ENCODE measurements at regions not wholly inside any gene's neighbourhood (a gene's known extent, or its start where the extent isn't known, plus 50 kb on each side); places are given as distances from the start of the nearest gene placed in this dataset.
"Not testable (repeated sequence)": the region's sequence is repeated elsewhere in the genome, so short reads cannot be mapped to it uniquely, and the experiment has no call there.

- no peak for DNase-seq (ENCODE audit: extremely low spot score in 2 of 2)
- no peaks in the 10 kb centered on the region for H3K9me3 ChIP-seq
- H3K27me3 ChIP-seq: no peaks in the 10 kb centered on the region
- H3K4me1 ChIP-seq: no peaks in the 10 kb centered on the region
- H3K27ac ChIP-seq: no peak overlapping the region
- intact Hi-C loops (cut with DNase I): loop anchor here (10.0 kb wide), 1 partner anchor 482 kb away; no protein-coding TSS in a partner anchor
- TF ChIP-seq, protein P1, sequence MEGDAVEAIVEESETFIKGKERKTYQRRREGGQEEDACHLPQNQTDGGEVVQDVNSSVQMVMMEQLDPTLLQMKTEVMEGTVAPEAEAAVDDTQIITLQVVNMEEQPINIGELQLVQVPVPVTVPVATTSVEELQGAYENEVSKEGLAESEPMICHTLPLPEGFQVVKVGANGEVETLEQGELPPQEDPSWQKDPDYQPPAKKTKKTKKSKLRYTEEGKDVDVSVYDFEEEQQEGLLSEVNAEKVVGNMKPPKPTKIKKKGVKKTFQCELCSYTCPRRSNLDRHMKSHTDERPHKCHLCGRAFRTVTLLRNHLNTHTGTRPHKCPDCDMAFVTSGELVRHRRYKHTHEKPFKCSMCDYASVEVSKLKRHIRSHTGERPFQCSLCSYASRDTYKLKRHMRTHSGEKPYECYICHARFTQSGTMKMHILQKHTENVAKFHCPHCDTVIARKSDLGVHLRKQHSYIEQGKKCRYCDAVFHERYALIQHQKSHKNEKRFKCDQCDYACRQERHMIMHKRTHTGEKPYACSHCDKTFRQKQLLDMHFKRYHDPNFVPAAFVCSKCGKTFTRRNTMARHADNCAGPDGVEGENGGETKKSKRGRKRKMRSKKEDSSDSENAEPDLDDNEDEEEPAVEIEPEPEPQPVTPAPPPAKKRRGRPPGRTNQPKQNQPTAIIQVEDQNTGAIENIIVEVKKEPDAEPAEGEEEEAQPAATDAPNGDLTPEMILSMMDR (IDR thresholded peaks at IDR 0.05): no peak
- TF ChIP-seq POLR2A (IDR thresholded peaks at IDR 0.05): no peak
- TF ChIP-seq POLR2AphosphoS5 (IDR thresholded peaks at IDR 0.05; ENCODE audit: insufficient read depth in 1 of 2, low read depth in 1 of 2): no peak
- no peaks in the 10 kb centered on the region for H3K36me3 ChIP-seq
- H3K4me3 ChIP-seq: no peak overlapping the region
These were observed 153.7 kb downstream of the EVA1A start for GRCh38 chr2:75407038-75407530.

DNA sequence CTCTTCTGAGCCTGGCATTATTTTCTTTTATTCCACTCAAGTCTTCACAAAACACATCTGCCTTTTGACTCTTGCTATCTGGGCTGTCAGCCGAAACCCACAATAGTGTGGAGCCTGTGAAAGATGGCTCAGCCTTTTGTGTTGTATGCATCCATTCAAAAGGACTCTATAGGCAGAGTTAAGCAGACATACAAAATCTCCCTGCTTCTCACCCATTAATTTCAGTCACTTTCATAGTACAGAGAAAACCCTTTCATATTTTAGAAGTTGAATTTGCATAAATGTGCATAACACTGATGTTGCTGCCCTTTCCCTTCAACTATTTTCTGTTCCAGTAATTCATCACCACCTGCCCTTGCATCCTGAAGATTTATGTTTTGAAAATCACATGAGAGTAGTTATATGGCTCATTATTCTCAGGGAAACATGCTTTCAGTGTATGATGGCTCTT, 154.6 kb downstream of the EVA1A start:
- DNase-seq (ENCODE audit: extremely low spot score in 2 of 2): no peak
- no peak overlapping the region for H3K4me3 ChIP-seq
- no peaks in the 10 kb centered on the region for H3K9me3 ChIP-seq
- intact Hi-C loops (cut with DNase I): loop anchor here (10.0 kb wide), 1 partner anchor 481 kb away; no protein-coding TSS in a partner anchor
- TF ChIP-seq POLR2AphosphoS5 (IDR thresholded peaks at IDR 0.05; ENCODE audit: insufficient read depth in 1 of 2, low read depth in 1 of 2) (no peak), POLR2A (IDR thresholded peaks at IDR 0.05) (no peak)
- TF ChIP-seq, protein P1 (IDR thresholded peaks at IDR 0.05): no peak
- H3K27me3 ChIP-seq: no peaks in the 10 kb centered on the region
- no peaks in the 10 kb centered on the region for H3K4me1 ChIP-seq
- no peak overlapping the region for H3K27ac ChIP-seq
- no peaks in the 10 kb centered on the region for H3K36me3 ChIP-seq

- H3K27me3 ChIP-seq: no peaks in the 10 kb centered on the region
- no peaks in the 10 kb centered on the region for H3K9me3 ChIP-seq
- no peak for DNase-seq (ENCODE audit: extremely low spot score in 2 of 2)
- H3K36me3 ChIP-seq: no peaks in the 10 kb centered on the region
- no peak overlapping the region for H3K27ac ChIP-seq
- intact Hi-C loops (cut with DNase I): loop anchor here (10.0 kb wide), 1 partner anchor 480 kb away; no protein-coding TSS in a partner anchor
- no peak overlapping the region for H3K4me3 ChIP-seq
- TF ChIP-seq, protein P1 (IDR thresholded peaks at IDR 0.05): no peak
- TF ChIP-seq POLR2AphosphoS5 (IDR thresholded peaks at IDR 0.05; ENCODE audit: insufficient read depth in 1 of 2, low read depth in 1 of 2) (no peak), POLR2A (IDR thresholded peaks at IDR 0.05) (no peak)
- no peaks in the 10 kb centered on the region for H3K4me1 ChIP-seq
These were observed 155.7 kb downstream of the EVA1A start for GRCh38 chr2:75405000-75405399.

GRCh38 chr2:75403991-75404428, 156.7 kb downstream of the EVA1A start:
- intact Hi-C loops (cut with DNase I): loop anchor here (10.0 kb wide), 1 partner anchor 479 kb away; no protein-coding TSS in a partner anchor

DNA sequence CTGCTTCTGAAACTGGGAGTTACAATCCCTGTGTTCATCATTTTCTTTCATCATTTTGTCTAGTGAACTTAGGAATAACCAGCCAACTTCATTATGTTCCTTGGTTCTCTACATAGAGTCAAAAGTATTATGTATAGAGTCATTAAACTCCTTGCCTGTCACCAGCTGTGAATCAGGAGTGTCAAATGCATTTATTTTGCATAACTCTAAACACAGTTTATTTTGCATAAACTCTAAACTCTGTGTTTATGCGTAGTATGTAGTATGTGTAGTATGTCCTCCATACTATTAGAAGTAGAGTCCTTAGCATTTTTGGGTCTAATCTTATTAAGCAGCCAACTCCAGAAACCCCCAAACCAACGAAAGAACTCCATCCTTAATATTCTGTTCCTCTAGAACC, 164.4 kb downstream of the EVA1A start:
- Histone ChIP-seq H3K4me3 (no peak overlapping the region), H3K27me3 (no peaks in the 10 kb centered on the region), H3K9me3 (no peaks in the 10 kb centered on the region), H3K27ac (no peak overlapping the region), H3K4me1 (no peaks in the 10 kb centered on the region), H3K36me3 (no peaks in the 10 kb centered on the region)
- no peak for TF ChIP-seq POLR2A (IDR thresholded peaks at IDR 0.05)
- TF ChIP-seq, protein P1 (IDR thresholded peaks at IDR 0.05): no peak
- intact Hi-C loops (cut with DNase I): no loop called here
- DNase-seq (ENCODE audit: extremely low spot score in 2 of 2): no peak

More at GRCh38 chr2:75403991-75404428, 156.7 kb downstream of the EVA1A start:
- TF ChIP-seq, protein P1 (IDR thresholded peaks at IDR 0.05): peak; percentile 40 to 64 (median 58)
- TF ChIP-seq POLR2AphosphoS5 (IDR thresholded peaks at IDR 0.05; ENCODE audit: insufficient read depth in 1 of 2, low read depth in 1 of 2) (no peak), POLR2A (IDR thresholded peaks at IDR 0.05) (no peak)
- DNase-seq (ENCODE audit: extremely low spot score in 2 of 2): no peak
- H3K9me3 ChIP-seq: no peaks in the 10 kb centered on the region
- no peaks in the 10 kb centered on the region for H3K36me3 ChIP-seq
- no peak overlapping the region for H3K27ac ChIP-seq
- no peaks in the 10 kb centered on the region for H3K4me1 ChIP-seq
- H3K27me3 ChIP-seq: no peaks in the 10 kb centered on the region
- H3K4me3 ChIP-seq: no peak overlapping the region

GRCh38 chr2:75394764-75395163, 166.0 kb downstream of the EVA1A start:
- intact Hi-C loops (cut with DNase I); H3K27ac ChIP-seq; H3K4me1 ChIP-seq; H3K4me3 ChIP-seq; H3K36me3 ChIP-seq; H3K9me3 ChIP-seq; H3K27me3 ChIP-seq; DNase-seq (ENCODE audit: extremely low spot score in 2 of 2): not testable (repeated sequence)

Data from vagina (tissue), 2 donors.